COLO668 (cell line): ENCODE measurements at regions not wholly inside any gene's neighbourhood (a gene's known extent, or its start where the extent isn't known, plus 50 kb on each side); places are given as distances from the start of the nearest gene placed in this dataset.

Experiments used
- DNase-seq: peaks from one replicate; lab custom pipeline; 2025; ENCODE audit not compliant: unreplicated experiment; lab: John Stamatoyannopoulos, UW

DNA sequence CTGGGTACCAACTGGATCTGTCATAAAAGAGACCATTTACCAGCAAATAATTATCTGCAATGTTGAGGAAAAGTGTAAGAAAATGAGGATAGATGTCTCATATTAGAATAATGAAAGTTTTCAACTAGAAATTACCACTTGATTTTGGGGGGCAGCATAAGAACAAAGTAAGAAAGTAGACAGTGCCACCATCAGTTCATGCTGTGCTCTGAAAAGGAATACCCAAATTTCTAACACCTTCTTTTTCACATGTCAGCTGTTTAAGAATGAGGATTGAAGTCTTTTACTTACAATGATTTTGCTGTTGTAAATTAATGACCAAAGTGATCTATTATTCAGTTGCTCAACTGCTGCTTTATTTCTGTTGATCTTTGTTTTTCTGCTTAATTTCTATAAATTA, 578.3 kb downstream of the ETV1 start:
- DNase-seq = no peak

DNA sequence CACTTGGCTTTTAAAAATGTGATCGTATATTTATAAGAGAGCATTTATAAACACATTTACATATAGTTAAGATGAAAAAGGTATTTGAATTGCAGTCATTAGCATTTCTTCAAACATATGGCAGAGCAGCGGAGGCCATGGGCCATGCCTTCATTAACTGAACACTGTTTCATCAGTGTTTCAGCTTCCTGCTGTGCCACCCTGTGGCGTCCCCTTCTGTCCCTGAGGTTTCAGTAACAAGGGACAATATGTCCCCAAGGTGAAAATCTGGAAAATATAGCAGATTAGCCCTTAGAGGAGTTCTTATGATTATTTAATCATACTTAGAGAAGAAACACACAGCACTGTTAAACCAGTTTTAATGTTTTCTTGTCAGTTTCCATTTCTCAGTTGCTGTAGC, 577.8 kb downstream of the ETV1 start:
- no peak for DNase-seq

- no peak for DNase-seq
Measured at GRCh38 chr7:13414181-13414580, 575.3 kb downstream of the ETV1 start.

DNA sequence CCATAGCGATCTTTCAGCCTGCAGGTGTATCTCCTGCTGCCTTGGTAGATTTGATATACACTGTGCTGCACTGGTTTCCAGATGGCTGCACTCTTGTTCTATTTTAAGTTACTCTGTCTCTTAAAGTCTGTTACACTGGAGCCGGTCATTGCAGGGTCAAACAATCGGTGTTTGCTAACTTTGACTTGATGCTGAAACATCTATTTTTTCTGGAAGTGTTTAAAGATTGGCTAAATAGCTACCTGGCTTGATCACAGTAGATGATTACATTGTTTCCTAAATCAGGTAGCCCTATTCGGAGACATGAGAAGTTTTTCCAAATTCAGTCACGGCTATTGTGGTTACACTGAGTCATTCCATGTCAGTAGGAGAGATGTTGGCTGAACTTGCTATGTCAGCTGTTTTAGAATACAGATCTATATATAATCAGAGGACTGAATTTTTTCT, 574.8 kb downstream of the ETV1 start:
- no peak for DNase-seq

DNA sequence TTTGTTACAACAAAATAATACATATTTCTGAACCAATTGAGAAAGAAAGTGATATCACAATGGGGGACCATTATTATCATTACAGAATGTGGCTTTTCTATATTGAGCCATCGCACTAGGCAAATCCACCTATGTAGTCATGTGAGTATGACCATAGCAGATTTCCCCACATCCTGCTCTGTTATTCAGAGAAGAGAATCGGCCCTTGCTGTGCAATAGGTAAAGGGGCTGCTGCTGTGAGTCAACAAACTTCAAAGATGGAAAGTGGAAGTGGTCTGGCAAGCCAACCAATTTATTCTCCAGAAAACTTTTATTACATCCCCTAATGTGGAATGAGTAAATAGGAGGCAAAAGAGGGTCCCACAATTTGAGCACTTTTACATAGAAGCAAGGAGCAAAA, 573.4 kb downstream of the ETV1 start:
- DNase-seq = no peak

DNA sequence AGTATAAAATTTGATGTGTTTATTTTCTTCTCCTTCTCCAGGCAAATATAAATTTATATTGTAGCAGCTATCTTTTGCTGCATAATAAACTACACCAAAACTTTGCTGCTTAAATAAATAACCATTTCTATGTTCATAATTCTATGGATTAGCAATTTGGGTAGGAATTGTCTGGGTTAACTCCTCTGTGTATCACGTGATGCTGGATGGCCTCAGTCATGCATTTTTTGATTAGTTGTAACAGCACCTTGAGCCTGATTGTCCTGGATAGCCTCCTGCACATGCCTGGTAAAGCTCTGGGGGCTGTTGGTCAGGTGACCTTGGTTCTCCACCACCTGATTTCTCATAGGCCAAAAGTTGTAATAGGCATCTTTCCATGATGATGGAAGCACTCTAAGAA, 572.9 kb downstream of the ETV1 start:
- no peak for DNase-seq

- no peak for DNase-seq
Measured at GRCh38 chr7:13420726-13421125, 568.7 kb downstream of the ETV1 start.

GRCh38 chr7:13421776-13422175, 567.7 kb downstream of the ETV1 start:
- DNase-seq = no peak

- DNase-seq = no peak
Measured at GRCh38 chr7:13433946-13434345, 555.5 kb downstream of the ETV1 start.

DNA sequence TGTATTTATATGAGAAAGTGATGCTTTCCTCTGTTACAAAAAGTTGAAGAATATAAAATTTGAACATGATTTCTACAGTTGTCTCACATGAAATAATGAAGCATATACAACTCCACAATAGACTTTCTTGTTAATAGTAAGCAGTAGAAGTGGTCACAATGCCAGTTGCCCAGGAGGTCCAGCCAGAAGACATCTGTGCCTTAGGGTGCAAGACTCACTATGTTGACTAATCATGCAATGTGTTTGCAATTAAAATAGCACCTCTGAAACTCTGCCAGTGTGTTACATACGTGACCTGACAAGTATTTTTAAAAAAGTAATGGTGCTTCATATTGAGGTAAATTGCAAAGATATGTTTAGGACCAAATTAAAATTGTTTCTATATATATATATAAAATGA, 547.2 kb downstream of the ETV1 start:
- no peak for DNase-seq

DNA sequence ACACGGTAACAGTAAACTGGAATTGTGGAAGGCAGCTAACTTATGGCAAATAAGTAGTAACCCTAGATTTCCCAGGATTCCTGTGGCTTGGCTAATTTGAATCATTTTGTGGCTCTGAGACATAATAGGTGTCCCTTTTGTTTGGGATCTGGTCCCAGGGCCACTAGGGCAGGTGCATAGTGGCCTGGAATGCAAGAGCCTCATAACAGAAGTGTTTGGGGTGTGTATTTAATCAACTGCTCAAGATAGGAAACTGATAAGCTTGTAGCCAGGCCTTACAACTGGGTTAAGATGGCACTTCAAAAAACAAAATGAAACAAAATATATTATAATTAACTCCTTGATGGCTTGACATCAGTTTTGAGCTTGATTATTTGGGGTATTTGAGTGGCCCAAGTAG, 541.8 kb downstream of the ETV1 start:
- DNase-seq = no peak

DNA sequence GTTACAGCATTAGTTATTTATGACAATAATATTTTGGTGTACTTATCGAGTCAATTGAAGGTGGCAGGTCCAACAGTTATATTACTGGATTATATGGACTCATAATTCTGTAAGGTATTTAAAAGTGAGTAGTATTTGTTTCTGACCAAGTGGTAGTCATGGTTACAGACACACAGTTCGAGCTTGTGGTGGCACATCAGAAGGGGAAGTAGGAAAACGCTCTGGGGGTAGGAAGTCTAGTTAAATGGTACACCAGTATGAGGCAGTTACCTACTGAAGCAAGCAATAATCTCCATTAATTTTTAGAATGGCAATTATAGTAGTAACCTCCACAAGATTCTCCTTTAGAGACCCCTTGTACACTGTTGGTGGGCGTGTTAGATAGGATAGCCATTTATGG, 541.2 kb downstream of the ETV1 start:
- DNase-seq = no peak

- DNase-seq = no peak
Measured at GRCh38 chr7:13449460-13449859, 540.0 kb downstream of the ETV1 start.

DNA sequence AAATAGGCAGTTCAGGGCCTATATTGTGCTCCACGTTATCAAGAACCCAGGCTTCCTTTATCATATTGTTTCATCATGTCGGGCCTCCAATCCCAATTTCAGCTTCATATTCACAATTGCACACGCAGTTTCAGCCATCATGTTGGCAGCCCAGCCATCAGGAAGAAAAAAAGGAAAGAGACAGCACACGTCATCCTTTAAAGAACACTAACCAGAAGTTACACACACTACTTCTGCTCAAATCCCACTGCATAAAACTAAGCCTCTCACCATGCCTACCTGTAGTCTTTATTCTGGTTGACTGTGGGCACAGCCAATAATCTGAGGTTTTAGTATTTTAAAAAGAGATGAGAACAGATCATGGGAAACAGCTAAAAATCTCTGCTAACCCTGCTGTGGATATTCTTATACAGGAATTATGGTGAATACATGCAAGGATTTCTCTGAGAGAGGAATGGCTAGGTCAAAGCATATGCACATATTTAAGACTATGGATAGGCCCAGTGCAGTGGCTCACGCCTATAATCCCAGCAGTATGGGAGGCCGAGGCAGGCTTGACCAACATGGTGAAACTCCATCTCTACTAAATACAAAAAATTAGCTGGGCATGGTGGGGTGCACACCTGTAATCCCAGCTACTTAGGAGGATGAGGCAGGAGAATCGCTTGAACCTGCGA, 534.4 kb downstream of the ETV1 start:
- DNase-seq = no peak

GRCh38 chr7:13457790-13458189, 531.7 kb downstream of the ETV1 start:
- DNase-seq = no peak

- DNase-seq = no peak
Measured at GRCh38 chr7:13466874-13467547, 522.5 kb downstream of the ETV1 start.

DNA sequence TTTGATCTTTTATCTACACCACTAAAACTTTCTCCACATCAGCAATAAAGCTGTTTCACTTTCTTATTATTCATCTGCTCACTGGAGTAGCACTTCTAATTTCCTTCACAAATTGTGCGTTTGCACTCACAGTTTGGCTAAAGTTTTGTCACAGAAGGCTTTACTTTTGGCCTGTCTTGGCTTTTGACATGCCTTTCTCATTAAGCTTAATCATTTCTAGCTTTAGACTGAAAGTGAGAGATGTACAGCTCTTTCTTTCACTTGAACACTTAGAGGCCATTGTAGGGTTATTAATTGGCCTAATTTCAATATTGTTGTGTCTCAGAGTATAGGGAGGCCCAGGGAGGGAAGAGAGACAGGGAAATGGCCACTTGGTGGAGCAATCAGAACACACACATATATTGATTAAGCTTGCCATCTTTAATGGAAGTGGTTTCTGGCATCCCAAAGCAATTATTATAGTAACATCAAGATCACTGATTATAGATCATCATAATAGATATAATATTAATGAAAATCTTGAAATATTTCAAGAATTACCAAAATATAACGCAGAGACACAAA, 512.5 kb downstream of the ETV1 start:
- no peak for DNase-seq

DNA sequence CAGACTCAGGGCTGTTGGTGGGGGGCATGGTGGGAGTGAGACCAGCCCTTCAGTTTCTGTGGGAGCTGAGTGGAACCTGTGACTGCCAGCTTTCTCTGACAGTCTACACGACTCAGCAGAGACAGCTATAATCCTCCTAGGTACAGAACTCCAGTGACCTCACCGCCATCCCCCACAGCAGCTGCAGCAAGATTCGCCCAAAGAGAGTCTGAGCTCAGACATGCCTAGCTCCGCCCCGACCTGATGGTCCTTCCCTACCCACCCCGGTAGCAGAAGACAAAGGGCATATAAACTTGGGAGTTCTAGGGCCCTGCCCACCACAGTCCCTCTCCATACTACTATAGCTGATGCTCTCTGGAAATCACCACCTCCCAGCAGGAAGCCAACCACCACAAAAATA, 500.1 kb downstream of the ETV1 start:
- no peak for DNase-seq

DNA sequence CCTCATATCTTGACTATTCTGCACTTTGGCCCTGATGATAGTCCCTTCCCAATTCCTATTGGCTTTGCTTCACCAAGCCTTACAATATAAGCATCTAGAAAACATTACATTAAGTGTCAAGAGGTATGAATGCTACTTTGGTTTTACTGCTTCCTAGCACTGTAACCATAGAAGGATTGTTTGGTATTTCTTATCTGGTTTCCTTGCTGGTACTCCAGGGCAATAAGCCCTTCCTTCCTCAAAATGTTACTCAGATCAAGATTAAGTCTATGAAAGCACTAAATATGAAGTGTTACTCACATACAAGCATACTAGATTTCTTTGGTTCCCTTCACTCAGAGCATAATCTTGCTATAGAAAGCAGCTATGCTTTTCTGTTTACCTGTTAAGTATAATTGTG, 492.5 kb downstream of the ETV1 start:
- DNase-seq = no peak

DNA sequence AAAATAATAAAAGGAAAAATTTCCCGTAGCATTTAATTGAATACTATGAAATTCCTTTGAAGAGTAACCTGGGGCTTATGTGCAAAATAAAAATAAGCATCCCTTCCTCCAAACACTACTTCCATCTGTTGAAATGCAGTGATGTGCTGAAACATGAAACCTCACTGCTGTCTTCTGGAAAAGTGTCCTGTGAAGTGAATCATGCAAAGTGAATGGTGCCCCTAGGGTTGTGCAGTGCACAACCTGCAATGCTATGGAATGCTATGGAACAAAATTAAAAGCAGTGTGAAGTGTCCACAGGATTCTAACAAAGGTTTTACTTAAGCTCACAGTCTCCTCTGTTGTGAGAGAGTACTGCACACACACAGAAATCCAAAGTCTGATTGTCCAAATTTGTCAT, 480.9 kb downstream of the ETV1 start:
- no peak for DNase-seq

DNA sequence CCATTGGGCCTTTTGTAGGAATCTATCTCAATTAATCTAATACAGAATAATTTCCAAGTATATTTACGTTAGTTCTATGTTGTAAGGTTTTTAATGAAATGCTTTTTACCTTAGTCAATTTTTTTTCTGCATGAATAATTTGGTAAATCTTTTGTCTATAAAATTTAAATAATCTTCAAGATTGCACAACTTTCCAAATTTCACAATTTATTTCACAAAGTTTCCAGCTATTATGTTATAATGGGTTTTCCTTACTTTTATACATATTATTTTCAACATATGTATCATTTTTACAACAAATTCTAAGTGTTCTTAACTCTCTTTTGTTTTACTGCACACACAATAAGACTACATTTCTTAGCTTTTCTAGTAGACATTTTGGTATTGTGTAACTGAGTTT, 470.7 kb downstream of the ETV1 start:
- no peak for DNase-seq

DNA sequence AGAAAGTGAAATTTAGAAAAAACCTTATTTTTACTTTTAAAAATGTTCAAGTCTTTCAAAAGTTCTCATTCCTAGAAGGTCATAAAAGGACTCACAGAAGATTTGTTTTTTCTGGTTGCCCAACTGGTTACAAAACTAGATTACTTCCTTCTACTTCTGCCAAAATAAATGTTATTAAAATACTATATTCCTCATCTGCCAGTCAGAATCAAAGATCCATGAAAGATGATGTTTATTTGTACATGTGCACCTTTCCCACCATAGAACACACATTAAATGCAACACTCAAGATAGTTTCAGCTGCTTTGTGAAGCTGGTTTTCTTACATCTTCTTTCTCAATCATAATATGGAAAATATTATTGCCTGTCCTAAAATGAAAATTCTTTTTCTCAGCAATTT, 465.4 kb downstream of the ETV1 start:
- DNase-seq = no peak
